ENCODE measurements at regions not wholly inside any gene's neighbourhood (a gene's known extent, or its start where the extent isn't known, plus 50 kb on each side); places are given as distances from the start of the nearest gene placed in this dataset.

- 62 to 78% methylated on average over 6 of the region's 6 CpGs for WGBS, 2 donors
- H3K4me1 ChIP-seq = no peaks in the 10 kb centered on the region
- DNase-seq = no peak
- no peaks in the 10 kb centered on the region for H3K36me3 ChIP-seq
- peaks cover 0 to 15% (median 0%) of the 10 kb centered on the region in 3 donors for H3K27me3 ChIP-seq
- H3K4me3 ChIP-seq = no peak overlapping the region
- no peak overlapping the region for H3K27ac ChIP-seq
- intact Hi-C loops (cut with DNase I) = no loop called here
- no peaks in the 10 kb centered on the region for H3K9me3 ChIP-seq
- TF ChIP-seq POLR2AphosphoS5 (IDR thresholded peaks at IDR 0.05) (no peak), POLR2A (IDR thresholded peaks at IDR 0.05) (no peak), CTCF (IDR thresholded peaks at IDR 0.05) (no peak), EP300 (IDR thresholded peaks at IDR 0.05) (no peak)
Measured at GRCh38 chr20:41776421-41776820, 158.2 kb upstream of the CHD6 start.

GRCh38 chr20:41774291-41774690 lies 156.1 kb upstream of the CHD6 start:
- Histone ChIP-seq H3K4me1 (no peaks in the 10 kb centered on the region), H3K27ac (no peak overlapping the region), H3K9me3 (no peaks in the 10 kb centered on the region), H3K36me3 (no peaks in the 10 kb centered on the region), H3K27me3 (peaks cover 0 to 15% (median 0%) of the 10 kb centered on the region in 3 donors), H3K4me3 (no peak overlapping the region)
- TF ChIP-seq EP300 (IDR thresholded peaks at IDR 0.05) = no peak
- no peak for TF ChIP-seq CTCF (IDR thresholded peaks at IDR 0.05)
- no peak for TF ChIP-seq POLR2AphosphoS5 (IDR thresholded peaks at IDR 0.05)
- no peak for TF ChIP-seq POLR2A (IDR thresholded peaks at IDR 0.05)
- WGBS, 2 donors = 88 to 92% methylated on average over 3 of the region's 3 CpGs
- intact Hi-C loops (cut with DNase I) = no loop called here
- no peak for DNase-seq

- WGBS, 2 donors = 64 to 68% methylated on average over 2 of the region's 2 CpGs
- DNase-seq = no peak
Measured at GRCh38 chr20:41770965-41771364, 152.8 kb upstream of the CHD6 start.

GRCh38 chr20:41770427-41770826 lies 152.2 kb upstream of the CHD6 start:
- TF ChIP-seq POLR2AphosphoS5 (IDR thresholded peaks at IDR 0.05) (no peak), POLR2A (IDR thresholded peaks at IDR 0.05) (no peak), CTCF (IDR thresholded peaks at IDR 0.05) (no peak), EP300 (IDR thresholded peaks at IDR 0.05) (no peak)
- Histone ChIP-seq H3K36me3 (no peaks in the 10 kb centered on the region), H3K4me1 (no peaks in the 10 kb centered on the region), H3K27me3 (peaks cover 0 to 15% (median 0%) of the 10 kb centered on the region in 3 donors), H3K27ac (no peak overlapping the region), H3K4me3 (no peak overlapping the region), H3K9me3 (no peaks in the 10 kb centered on the region)
- no peak for DNase-seq
- 44 to 49% methylated on average over 3 of the region's 3 CpGs for WGBS, 2 donors
- intact Hi-C loops (cut with DNase I) = no loop called here

More at GRCh38 chr20:41770965-41771364, 152.8 kb upstream of the CHD6 start:
- Histone ChIP-seq H3K9me3 (no peaks in the 10 kb centered on the region), H3K4me3 (no peak overlapping the region), H3K4me1 (no peaks in the 10 kb centered on the region), H3K27me3 (peaks cover 0 to 15% (median 0%) of the 10 kb centered on the region in 3 donors), H3K27ac (no peak overlapping the region), H3K36me3 (no peaks in the 10 kb centered on the region)
- no peak for TF ChIP-seq CTCF (IDR thresholded peaks at IDR 0.05)
- no peak for TF ChIP-seq POLR2AphosphoS5 (IDR thresholded peaks at IDR 0.05)
- no peak for TF ChIP-seq POLR2A (IDR thresholded peaks at IDR 0.05)
- TF ChIP-seq EP300 (IDR thresholded peaks at IDR 0.05) = no peak
- intact Hi-C loops (cut with DNase I) = no loop called here

GRCh38 chr20:41769592-41770018 lies 151.4 kb upstream of the CHD6 start:
- no peak overlapping the region for H3K27ac ChIP-seq
- intact Hi-C loops (cut with DNase I) = no loop called here
- no peaks in the 10 kb centered on the region for H3K36me3 ChIP-seq
- no peak overlapping the region for H3K4me3 ChIP-seq
- no peaks in the 10 kb centered on the region for H3K4me1 ChIP-seq
- H3K27me3 ChIP-seq = peaks cover 0 to 12% (median 0%) of the 10 kb centered on the region in 3 donors
- 30 to 46% methylated on average over 5 of the region's 5 CpGs for WGBS, 2 donors
- DNase-seq = no peak
- H3K9me3 ChIP-seq = no peaks in the 10 kb centered on the region
- no peak for TF ChIP-seq POLR2AphosphoS5 (IDR thresholded peaks at IDR 0.05)
- TF ChIP-seq EP300 (IDR thresholded peaks at IDR 0.05) = no peak
- TF ChIP-seq CTCF (IDR thresholded peaks at IDR 0.05) = no peak
- TF ChIP-seq POLR2A (IDR thresholded peaks at IDR 0.05) = no peak
